HEK293 (cell line): ENCODE measurements at regions not wholly inside any gene's neighbourhood (a gene's known extent, or its start where the extent isn't known, plus 50 kb on each side); places are given as distances from the start of the nearest gene placed in this dataset.

Experiments used
- CTCF ChIP-seq: fragments of 450-650 bp; formaldehyde crosslinking; IDR thresholded peaks from 2 replicates; pipeline ENCODE4 v1.5.1; 2016; ENCODE audit warnings: missing biosample characterization, missing genetic modification characterization
- KLF7 ChIP-seq: fragments of 450-650 bp; formaldehyde crosslinking; IDR thresholded peaks from 2 replicates; pipeline ENCODE4 v1.5.1; 2016; ENCODE audit warnings: missing biosample characterization, missing genetic modification characterization, borderline replicate concordance
- ZNF274 ChIP-seq, 2 experiments: fragments of 200-500 bp in 1 of 2; fragments of 450-650 bp in 1 of 2; sonication (Bioruptor generic) in 1 of 2; formaldehyde crosslinking in 1 of 2; IDR thresholded peaks; 2 replicates each; pipeline versions ENCODE4 v1.5.1 to v1.6.1; 2014 to 2016; ENCODE audit warnings: borderline replicate concordance in 1 of 2, inconsistent platforms in 1 of 2, low read length in 1 of 2, missing biosample characterization in 1 of 2, missing genetic modification characterization in 1 of 2
- ZNF426 ChIP-seq: fragments of 450-650 bp; formaldehyde crosslinking; IDR thresholded peaks from 2 replicates; pipeline ENCODE4 v1.5.1; 2017; ENCODE audit warnings: missing biosample characterization, missing genetic modification characterization, mild to moderate bottlenecking, inconsistent platforms, moderate library complexity
- ZNF610 ChIP-seq: fragments of 450-650 bp; formaldehyde crosslinking; IDR thresholded peaks from 2 replicates; pipeline ENCODE4 v1.5.1; 2016; ENCODE audit warnings: missing biosample characterization, missing genetic modification characterization, borderline replicate concordance
- ZNF670 ChIP-seq: fragments of 450-650 bp; formaldehyde crosslinking; IDR thresholded peaks from 2 replicates; pipeline ENCODE4 v1.5.1; 2016; ENCODE audit warnings: missing biosample characterization, missing genetic modification characterization, low read depth
- TF ChIP-seq, protein P1 (sequence below): fragments of 450-650 bp; formaldehyde crosslinking; IDR thresholded peaks from 2 replicates; pipeline ENCODE4 v1.5.1; 2016; ENCODE audit warnings: missing biosample characterization, missing genetic modification characterization, low read depth

- TF ChIP-seq ZNF274 (IDR thresholded peaks at IDR 0.05; ENCODE audit: low read length), result no peak
- no peak for TF ChIP-seq ZNF274 (tag by site-specific recombination; IDR thresholded peaks at IDR 0.05; ENCODE audit: borderline replicate concordance)
- TF ChIP-seq CTCF (tag by site-specific recombination), result no peak
- no peak for TF ChIP-seq KLF7 (tag by site-specific recombination)
- no peak for TF ChIP-seq ZNF610 (tag by site-specific recombination)
- no peak for TF ChIP-seq ZNF426
- no peak for TF ChIP-seq ZNF670
- TF ChIP-seq, protein P1, sequence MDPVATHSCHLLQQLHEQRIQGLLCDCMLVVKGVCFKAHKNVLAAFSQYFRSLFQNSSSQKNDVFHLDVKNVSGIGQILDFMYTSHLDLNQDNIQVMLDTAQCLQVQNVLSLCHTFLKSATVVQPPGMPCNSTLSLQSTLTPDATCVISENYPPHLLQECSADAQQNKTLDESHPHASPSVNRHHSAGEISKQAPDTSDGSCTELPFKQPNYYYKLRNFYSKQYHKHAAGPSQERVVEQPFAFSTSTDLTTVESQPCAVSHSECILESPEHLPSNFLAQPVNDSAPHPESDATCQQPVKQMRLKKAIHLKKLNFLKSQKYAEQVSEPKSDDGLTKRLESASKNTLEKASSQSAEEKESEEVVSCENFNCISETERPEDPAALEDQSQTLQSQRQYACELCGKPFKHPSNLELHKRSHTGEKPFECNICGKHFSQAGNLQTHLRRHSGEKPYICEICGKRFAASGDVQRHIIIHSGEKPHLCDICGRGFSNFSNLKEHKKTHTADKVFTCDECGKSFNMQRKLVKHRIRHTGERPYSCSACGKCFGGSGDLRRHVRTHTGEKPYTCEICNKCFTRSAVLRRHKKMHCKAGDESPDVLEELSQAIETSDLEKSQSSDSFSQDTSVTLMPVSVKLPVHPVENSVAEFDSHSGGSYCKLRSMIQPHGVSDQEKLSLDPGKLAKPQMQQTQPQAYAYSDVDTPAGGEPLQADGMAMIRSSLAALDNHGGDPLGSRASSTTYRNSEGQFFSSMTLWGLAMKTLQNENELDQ (tag by site-specific recombination), result no peak
These were observed 169.6 kb downstream of the SLC24A2 start for GRCh38 chr9:19619221-19619620.
